ENCODE measurements at regions not wholly inside any gene's neighbourhood (a gene's known extent, or its start where the extent isn't known, plus 50 kb on each side); places are given as distances from the start of the nearest gene placed in this dataset.

DNA sequence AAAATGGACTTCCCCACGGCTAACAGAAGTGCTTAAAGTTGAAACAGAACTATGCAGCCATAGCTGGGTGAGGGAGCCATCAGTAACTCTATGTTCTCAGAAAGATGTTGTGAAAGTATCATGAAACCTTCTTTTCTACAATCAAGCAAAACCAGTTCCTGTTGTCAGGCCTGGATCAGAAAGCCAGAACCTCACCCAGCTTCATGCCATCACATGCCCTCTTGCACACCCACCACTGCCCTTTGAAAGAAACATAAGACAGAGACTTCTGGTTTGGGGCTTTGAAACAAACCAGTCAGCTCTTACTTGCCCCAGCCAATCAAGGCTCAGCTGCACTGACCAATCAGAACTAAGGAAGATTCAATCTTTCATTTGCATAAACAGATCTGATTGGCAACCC is 230.8 kb upstream of the FERD3L start:
- no CpG with 5 or more reads among the region's 1 CpG for WGBS (ENCODE audit: insufficient coverage)

DNA sequence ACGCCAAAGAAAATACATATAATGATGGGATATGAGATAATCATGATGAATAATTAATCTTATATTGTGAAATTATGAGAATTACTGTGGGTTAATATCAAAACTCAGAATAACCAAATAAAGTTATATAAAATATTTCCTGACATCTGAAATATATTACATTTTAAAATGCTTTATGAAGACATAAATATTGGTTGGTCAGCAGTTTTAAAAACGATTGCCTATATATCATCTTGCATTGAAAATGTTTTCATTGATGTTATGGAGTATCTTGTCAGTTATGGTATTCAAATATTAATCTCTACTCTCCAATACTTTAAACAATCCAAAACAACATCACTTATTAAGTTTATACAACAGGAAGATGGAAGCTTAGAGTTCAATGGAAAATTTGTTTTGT is 228.1 kb upstream of the FERD3L start:
- WGBS (ENCODE audit: insufficient coverage) = no CpG with 5 or more reads among the region's 2 CpGs
- Histone ChIP-seq H3K27ac (ENCODE audit: low read depth, low read length) (no peak overlapping the region), H3K36me3 (ENCODE audit: control insufficient read depth, insufficient read depth, low read length) (no peaks in the 10 kb centered on the region), H3K27me3 (ENCODE audit: control insufficient read depth, insufficient read depth, low read length) (no peaks in the 10 kb centered on the region), H3K4me3 (ENCODE audit: low read depth, low read length) (no peak overlapping the region), H3K9me3 (ENCODE audit: control insufficient read depth, insufficient read depth, low read length) (no peaks in the 10 kb centered on the region), H3K4me1 (ENCODE audit: control insufficient read depth, insufficient read depth, low read length) (no peaks in the 10 kb centered on the region)
- no peak for DNase-seq (ENCODE audit: low read depth in 4 of 6, low spot score in 6 of 6)

More for the DNA sequence above, 230.8 kb upstream of the FERD3L start:
- Histone ChIP-seq H3K36me3 (ENCODE audit: control insufficient read depth, insufficient read depth, low read length) (no peaks in the 10 kb centered on the region), H3K27me3 (ENCODE audit: control insufficient read depth, insufficient read depth, low read length) (no peaks in the 10 kb centered on the region), H3K4me3 (ENCODE audit: low read depth, low read length) (no peak overlapping the region), H3K9me3 (ENCODE audit: control insufficient read depth, insufficient read depth, low read length) (no peaks in the 10 kb centered on the region), H3K27ac (ENCODE audit: low read depth, low read length) (no peak overlapping the region), H3K4me1 (ENCODE audit: control insufficient read depth, insufficient read depth, low read length) (no peaks in the 10 kb centered on the region)
- DNase-seq (ENCODE audit: low read depth in 4 of 6, low spot score in 6 of 6) = no peak

DNA sequence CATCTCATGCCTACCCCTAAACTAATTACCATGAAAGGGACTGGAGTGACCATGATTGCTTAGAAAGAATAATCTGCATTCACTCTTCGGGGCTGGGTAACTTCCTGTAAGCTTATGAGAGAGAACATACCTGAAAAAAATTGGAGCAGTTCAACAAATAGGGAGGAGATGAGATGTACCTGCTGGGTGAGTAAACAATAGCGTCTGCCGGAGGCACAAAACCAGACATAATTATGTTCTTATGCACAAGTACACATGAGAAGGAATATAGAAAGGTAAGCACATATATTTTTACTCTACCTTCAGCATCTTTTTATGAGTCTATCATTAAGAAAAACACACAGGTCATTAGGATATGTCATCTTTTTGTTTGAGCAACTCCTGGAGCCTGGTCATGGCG is 224.6 kb upstream of the FERD3L start:
- Histone ChIP-seq H3K27me3 (ENCODE audit: control insufficient read depth, insufficient read depth, low read length) (no peaks in the 10 kb centered on the region), H3K36me3 (ENCODE audit: control insufficient read depth, insufficient read depth, low read length) (no peaks in the 10 kb centered on the region), H3K9me3 (ENCODE audit: control insufficient read depth, insufficient read depth, low read length) (no peaks in the 10 kb centered on the region), H3K4me1 (ENCODE audit: control insufficient read depth, insufficient read depth, low read length) (no peaks in the 10 kb centered on the region), H3K27ac (ENCODE audit: low read depth, low read length) (no peak overlapping the region), H3K4me3 (ENCODE audit: low read depth, low read length) (no peak overlapping the region)
- DNase-seq (ENCODE audit: low read depth in 4 of 6, low spot score in 6 of 6) = no peak
- 60% methylated on average over 1 of the region's 4 CpGs for WGBS (ENCODE audit: insufficient coverage)

- Histone ChIP-seq H3K9me3 (ENCODE audit: control insufficient read depth, insufficient read depth, low read length) (no peaks in the 10 kb centered on the region), H3K4me1 (ENCODE audit: control insufficient read depth, insufficient read depth, low read length) (no peaks in the 10 kb centered on the region), H3K27me3 (ENCODE audit: control insufficient read depth, insufficient read depth, low read length) (no peaks in the 10 kb centered on the region), H3K27ac (ENCODE audit: low read depth, low read length) (no peak overlapping the region), H3K4me3 (ENCODE audit: low read depth, low read length) (no peak overlapping the region), H3K36me3 (ENCODE audit: control insufficient read depth, insufficient read depth, low read length) (no peaks in the 10 kb centered on the region)
- 83% methylated on average over 1 of the region's 2 CpGs for WGBS (ENCODE audit: insufficient coverage)
- DNase-seq (ENCODE audit: low read depth in 4 of 6, low spot score in 6 of 6) = no peak
Measured at GRCh38 chr7:19369182-19369581, 224.0 kb upstream of the FERD3L start.

DNA sequence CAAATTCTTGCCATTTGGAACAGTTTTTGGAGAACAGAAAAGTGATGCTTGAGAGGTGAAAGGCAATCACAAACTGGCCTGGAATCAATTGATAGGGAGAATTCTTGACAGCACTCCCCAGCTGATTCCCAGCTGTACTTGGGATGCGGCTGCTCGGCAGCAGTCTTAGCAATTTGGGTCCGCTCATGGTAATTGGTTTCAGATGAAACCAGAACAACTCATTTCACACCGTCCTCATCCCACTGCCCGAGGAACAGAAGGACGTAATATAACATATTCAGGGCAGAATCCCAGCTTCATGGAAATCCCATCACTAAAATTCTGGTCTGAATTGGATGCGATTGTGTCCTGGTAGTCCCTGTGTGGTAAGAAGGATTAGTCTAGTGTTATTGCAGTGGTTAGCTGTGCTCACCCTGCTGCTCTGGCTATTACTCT is 223.3 kb upstream of the FERD3L start:
- Histone ChIP-seq H3K4me1 (ENCODE audit: control insufficient read depth, insufficient read depth, low read length) (no peaks in the 10 kb centered on the region), H3K27me3 (ENCODE audit: control insufficient read depth, insufficient read depth, low read length) (no peaks in the 10 kb centered on the region), H3K36me3 (ENCODE audit: control insufficient read depth, insufficient read depth, low read length) (no peaks in the 10 kb centered on the region), H3K27ac (ENCODE audit: low read depth, low read length) (no peak overlapping the region), H3K4me3 (ENCODE audit: low read depth, low read length) (no peak overlapping the region), H3K9me3 (ENCODE audit: control insufficient read depth, insufficient read depth, low read length) (no peaks in the 10 kb centered on the region)
- WGBS (ENCODE audit: insufficient coverage) = 60% methylated on average over 3 of the region's 7 CpGs
- no peak for DNase-seq (ENCODE audit: low read depth in 4 of 6, low spot score in 6 of 6)

- no peaks in the 10 kb centered on the region for H3K36me3 ChIP-seq (ENCODE audit: control insufficient read depth, insufficient read depth, low read length)
Measured at GRCh38 chr7:19364950-19365349, 219.7 kb upstream of the FERD3L start.

DNA sequence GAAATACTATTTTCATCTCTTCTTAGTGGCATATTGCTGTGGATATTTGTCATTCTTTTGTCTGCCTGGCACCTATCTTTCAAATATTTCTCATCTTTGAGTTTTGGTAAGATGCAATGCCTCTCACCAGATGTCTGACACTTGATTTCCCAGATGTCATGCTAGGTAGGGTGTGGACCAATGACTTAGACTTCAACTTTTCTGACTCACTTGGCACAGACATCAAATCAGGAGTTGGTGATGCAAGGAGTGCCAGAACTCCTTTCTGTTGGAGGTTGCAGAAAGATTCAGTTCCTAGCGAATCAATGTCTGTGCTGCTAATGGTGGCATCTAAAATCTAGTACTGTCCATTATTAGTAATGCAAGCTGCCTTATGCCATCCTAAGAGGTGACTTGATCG is 216.9 kb upstream of the FERD3L start:
- Histone ChIP-seq H3K9me3 (ENCODE audit: control insufficient read depth, insufficient read depth, low read length) (no peaks in the 10 kb centered on the region), H3K27me3 (ENCODE audit: control insufficient read depth, insufficient read depth, low read length) (no peaks in the 10 kb centered on the region), H3K36me3 (ENCODE audit: control insufficient read depth, insufficient read depth, low read length) (no peaks in the 10 kb centered on the region), H3K27ac (ENCODE audit: low read depth, low read length) (no peak overlapping the region), H3K4me3 (ENCODE audit: low read depth, low read length) (no peak overlapping the region), H3K4me1 (ENCODE audit: control insufficient read depth, insufficient read depth, low read length) (no peaks in the 10 kb centered on the region)
- WGBS (ENCODE audit: insufficient coverage) = 100% methylated on average over 1 of the region's 2 CpGs
- DNase-seq (ENCODE audit: low read depth in 4 of 6, low spot score in 6 of 6) = no peak

More at GRCh38 chr7:19364950-19365349, 219.7 kb upstream of the FERD3L start:
- DNase-seq (ENCODE audit: low read depth in 4 of 6, low spot score in 6 of 6) = no peak
- Histone ChIP-seq H3K4me3 (ENCODE audit: low read depth, low read length) (no peak overlapping the region), H3K4me1 (ENCODE audit: control insufficient read depth, insufficient read depth, low read length) (no peaks in the 10 kb centered on the region), H3K27ac (ENCODE audit: low read depth, low read length) (no peak overlapping the region), H3K27me3 (ENCODE audit: control insufficient read depth, insufficient read depth, low read length) (no peaks in the 10 kb centered on the region), H3K9me3 (ENCODE audit: control insufficient read depth, insufficient read depth, low read length) (no peaks in the 10 kb centered on the region)
- WGBS (ENCODE audit: insufficient coverage) = no CpG with 5 or more reads among the region's 4 CpGs

DNA sequence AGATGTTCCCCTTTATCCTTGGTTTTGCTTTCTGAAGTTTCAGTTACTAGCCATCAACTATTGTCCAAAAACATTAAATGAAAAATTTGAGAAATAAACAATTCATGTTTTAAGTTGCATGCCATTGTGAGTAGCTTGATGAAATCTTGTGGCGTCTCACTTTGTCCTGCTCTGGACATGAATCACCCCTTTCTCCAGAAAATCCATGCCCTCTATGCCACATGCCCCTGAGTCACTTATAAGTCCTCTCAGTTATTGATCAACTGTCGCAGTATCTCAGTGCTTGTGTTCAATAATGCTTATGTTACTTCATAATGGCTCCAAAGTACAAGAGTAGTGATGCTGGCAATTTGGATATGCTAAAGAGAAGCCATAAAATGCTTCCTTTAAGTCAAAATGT is 208.0 kb upstream of the FERD3L start:
- H3K27ac ChIP-seq (ENCODE audit: low read depth, low read length) = no peak overlapping the region
- H3K27me3 ChIP-seq (ENCODE audit: control insufficient read depth, insufficient read depth, low read length) = no peaks in the 10 kb centered on the region
- no peaks in the 10 kb centered on the region for H3K36me3 ChIP-seq (ENCODE audit: control insufficient read depth, insufficient read depth, low read length)
- no peak overlapping the region for H3K4me3 ChIP-seq (ENCODE audit: low read depth, low read length)
- WGBS (ENCODE audit: insufficient coverage) = no CpG with 5 or more reads among the region's 2 CpGs
- no peaks in the 10 kb centered on the region for H3K9me3 ChIP-seq (ENCODE audit: control insufficient read depth, insufficient read depth, low read length)
- no peak for DNase-seq (ENCODE audit: low read depth in 4 of 6, low spot score in 6 of 6)
- H3K4me1 ChIP-seq (ENCODE audit: control insufficient read depth, insufficient read depth, low read length) = no peaks in the 10 kb centered on the region

DNA sequence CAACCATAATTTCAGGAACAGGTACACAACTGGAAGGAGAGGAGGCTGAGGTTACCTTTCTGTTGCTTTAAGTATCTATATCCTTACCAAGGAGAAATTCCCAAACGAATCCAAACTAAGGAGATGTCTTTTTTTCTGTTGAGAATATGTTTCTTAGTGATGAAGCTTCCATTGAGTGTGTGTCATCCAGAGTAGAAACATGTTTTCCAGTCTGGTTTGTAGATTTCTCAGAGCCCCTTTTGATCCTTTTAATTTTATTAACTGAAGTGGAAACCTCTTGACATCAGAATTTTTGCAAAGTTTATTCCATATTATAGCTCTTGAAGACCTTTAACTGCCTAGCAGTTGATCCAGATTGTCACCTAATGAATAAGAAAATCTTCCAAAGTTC is 207.1 kb upstream of the FERD3L start:
- H3K9me3 ChIP-seq (ENCODE audit: control insufficient read depth, insufficient read depth, low read length) = no peaks in the 10 kb centered on the region
- H3K4me1 ChIP-seq (ENCODE audit: control insufficient read depth, insufficient read depth, low read length) = no peaks in the 10 kb centered on the region
- no peak for DNase-seq (ENCODE audit: low read depth in 4 of 6, low spot score in 6 of 6)
- WGBS (ENCODE audit: insufficient coverage) = no CpG with 5 or more reads among the region's 1 CpG
- no peak overlapping the region for H3K4me3 ChIP-seq (ENCODE audit: low read depth, low read length)
- no peaks in the 10 kb centered on the region for H3K36me3 ChIP-seq (ENCODE audit: control insufficient read depth, insufficient read depth, low read length)
- H3K27me3 ChIP-seq (ENCODE audit: control insufficient read depth, insufficient read depth, low read length) = no peaks in the 10 kb centered on the region
- no peak overlapping the region for H3K27ac ChIP-seq (ENCODE audit: low read depth, low read length)

DNA sequence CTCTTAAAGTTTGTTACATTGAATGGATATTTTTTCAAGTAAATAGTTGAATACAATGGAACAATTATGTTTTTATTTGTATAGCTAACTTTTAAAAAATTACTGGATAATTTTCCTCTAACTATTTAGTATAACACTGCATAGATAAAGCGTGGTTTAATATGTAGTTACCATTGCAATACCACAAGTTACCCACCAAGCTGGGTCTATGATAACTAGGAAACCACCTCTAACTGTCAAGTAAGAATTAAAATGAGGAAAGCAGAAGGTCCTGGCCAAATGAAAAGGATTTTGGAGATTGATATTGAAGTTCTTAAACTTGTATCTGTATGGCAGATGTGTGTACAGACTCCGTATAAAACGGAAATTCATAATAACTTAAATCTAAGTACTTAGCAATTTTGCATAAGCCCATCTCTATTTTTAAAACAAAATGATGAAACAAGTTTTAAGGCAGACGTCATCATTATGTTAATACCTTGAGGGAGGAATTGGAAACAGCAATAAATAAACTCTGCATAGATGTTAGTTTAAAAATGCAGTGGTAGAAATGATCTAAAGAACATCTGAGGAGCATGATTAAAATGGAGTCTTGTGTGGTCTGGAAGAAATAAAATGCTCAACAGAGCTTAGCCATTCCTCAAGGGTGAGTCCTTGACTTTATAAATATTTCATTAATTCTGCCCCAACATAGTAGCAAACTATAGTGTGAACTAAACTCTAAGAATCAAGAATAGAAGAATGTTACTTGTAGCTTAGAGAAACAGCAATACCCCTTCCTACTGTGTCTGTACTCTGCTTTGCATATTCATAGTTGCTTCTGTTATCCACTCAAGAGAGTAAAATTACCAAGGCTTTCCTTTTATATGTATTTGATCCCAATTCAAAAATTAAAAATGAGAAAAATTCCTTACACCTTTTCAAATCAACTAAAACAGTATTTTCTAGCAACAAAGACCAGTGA is 206.4 kb upstream of the FERD3L start:
- no CpG with 5 or more reads among the region's 4 CpGs for WGBS (ENCODE audit: insufficient coverage)
- Histone ChIP-seq H3K27me3 (ENCODE audit: control insufficient read depth, insufficient read depth, low read length) (no peaks in the 10 kb centered on the region), H3K4me3 (ENCODE audit: low read depth, low read length) (no peak overlapping the region), H3K9me3 (ENCODE audit: control insufficient read depth, insufficient read depth, low read length) (no peaks in the 10 kb centered on the region), H3K27ac (ENCODE audit: low read depth, low read length) (no peak overlapping the region), H3K36me3 (ENCODE audit: control insufficient read depth, insufficient read depth, low read length) (no peaks in the 10 kb centered on the region), H3K4me1 (ENCODE audit: control insufficient read depth, insufficient read depth, low read length) (no peaks in the 10 kb centered on the region)
- DNase-seq (ENCODE audit: low read depth in 4 of 6, low spot score in 6 of 6) = no peak
